Activated CD4-positive, alpha-beta T cell treated with anti-CD3 and anti-CD28 coated beads, Interleukin-2, amount 10 ng/mL, durations not matched to agents 7 days and 5 days (primary cell): ENCODE measurements at regions not wholly inside any gene's neighbourhood (a gene's known extent, or its start where the extent isn't known, plus 50 kb on each side); places are given as distances from the start of the nearest gene placed in this dataset.

ENCODE experiments used
- CTCF ChIA-PET: fragments of 350-600 bp; sonication (Branson Sonifier 250); formaldehyde crosslinking; loops from one replicate; lab custom pipeline; 2021; ENCODE audit warnings: antibody characterized with exemption; lab: Charles Lee
- POLR2A ChIA-PET: fragments of 350-600 bp; sonication (Branson Sonifier 250); formaldehyde crosslinking; loops from one replicate; lab custom pipeline; 2021; ENCODE audit warnings: antibody characterized with exemption; lab: Charles Lee
- DNase-seq: peaks from one replicate; pipeline ENCODE4 v3.0.0-alpha.2; 2020
- H3K27ac Mint-ChIP-seq: one replicate; pipeline ENCODE4 v1.8.0; 2021; ENCODE audit warnings: mild to moderate bottlenecking, moderate library complexity, mixed read lengths
- H3K27me3 Mint-ChIP-seq: one replicate; pipeline ENCODE4 v1.8.0; 2021; ENCODE audit warnings: mixed read lengths
- H3K36me3 Mint-ChIP-seq: one replicate; pipeline ENCODE4 v1.8.0; 2021; ENCODE audit warnings: low read depth, mixed read lengths
- H3K4me1 Mint-ChIP-seq: one replicate; pipeline ENCODE4 v1.8.0; 2021; ENCODE audit warnings: mixed read lengths
- H3K4me3 Mint-ChIP-seq: one replicate; pipeline ENCODE4 v1.8.0; 2021; ENCODE audit warnings: mild to moderate bottlenecking, moderate library complexity, mixed read lengths
- H3K9me3 Mint-ChIP-seq: one replicate; pipeline ENCODE4 v1.8.0; 2021; ENCODE audit warnings: mixed read lengths

DNA sequence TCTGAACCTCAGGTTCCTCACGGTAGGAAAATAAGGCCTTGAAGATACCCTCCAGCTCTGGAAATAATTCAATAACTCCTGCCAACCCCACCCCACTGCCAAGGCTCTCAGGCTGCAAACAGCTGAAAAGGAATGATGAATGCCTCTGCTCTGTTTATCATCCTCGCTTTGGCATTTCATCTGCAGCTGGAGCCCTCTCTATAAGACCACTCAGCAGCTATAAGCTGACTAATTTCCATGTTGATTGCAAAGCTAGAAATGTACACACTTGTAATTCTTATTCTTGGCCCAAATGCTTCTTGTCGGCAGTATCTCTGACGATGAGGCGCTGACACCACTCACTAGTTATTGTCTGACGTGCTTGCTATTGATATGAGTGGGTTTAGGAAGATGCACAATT lies 408.4 kb upstream of the NMUR2 start:
- DNase-seq: no peak
- ChIA-PET CTCF (no interaction called here), POLR2A (no interaction called here)
- Mint-ChIP-seq H3K4me3 (no peak overlapping the region), H3K27ac (no peak overlapping the region), H3K4me1 (no peaks in the 10 kb centered on the region), H3K9me3 (peaks cover 6% of the 10 kb centered on the region), H3K36me3 (no peaks in the 10 kb centered on the region), H3K27me3 (no peaks in the 10 kb centered on the region)

DNA sequence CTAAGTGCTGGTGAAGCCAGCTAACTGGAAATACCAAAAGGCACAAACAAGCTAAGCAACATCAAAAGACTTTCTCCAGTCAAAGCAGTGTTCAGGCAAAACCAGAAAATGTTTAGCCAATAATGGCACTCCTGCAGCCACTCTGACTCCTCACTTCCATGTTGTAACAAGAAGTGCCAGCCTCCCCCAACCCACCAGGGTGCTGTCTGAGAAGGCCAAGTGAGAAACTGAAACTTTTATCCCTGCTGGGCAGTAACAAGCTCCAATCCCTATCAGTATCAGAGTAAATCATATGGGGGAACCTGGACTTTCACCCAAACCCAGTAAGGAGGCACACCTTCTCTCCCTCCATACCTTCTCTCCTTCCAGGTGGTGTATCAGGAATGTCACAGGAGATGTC lies 414.8 kb upstream of the NMUR2 start:
- Mint-ChIP-seq H3K4me3 (no peak overlapping the region), H3K4me1 (no peaks in the 10 kb centered on the region), H3K36me3 (no peaks in the 10 kb centered on the region), H3K27me3 (no peaks in the 10 kb centered on the region), H3K9me3 (no peaks in the 10 kb centered on the region), H3K27ac (no peak overlapping the region)
- ChIA-PET POLR2A (no interaction called here), CTCF (no interaction called here)
- no peak for DNase-seq

DNA sequence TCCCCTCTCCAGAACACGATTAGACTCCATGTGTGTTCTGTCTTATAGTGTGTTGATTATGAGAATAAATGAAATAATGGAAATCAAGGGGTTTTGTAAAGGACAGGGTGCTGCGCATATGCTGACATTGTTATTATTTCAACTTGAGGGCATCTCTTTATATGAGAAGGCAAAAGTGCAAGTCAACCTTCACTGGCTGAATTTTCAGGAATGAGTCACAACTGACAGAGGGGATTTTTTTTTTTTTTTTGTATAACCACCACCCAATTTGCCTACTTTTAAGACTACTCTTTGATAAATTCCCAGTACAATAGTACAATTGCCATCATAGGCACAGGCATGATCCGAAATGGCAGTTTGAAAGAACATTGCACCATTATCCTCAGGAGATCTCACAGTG lies 419.2 kb upstream of the NMUR2 start:
- Mint-ChIP-seq H3K27me3 (no peaks in the 10 kb centered on the region), H3K36me3 (no peaks in the 10 kb centered on the region), H3K4me3 (no peak overlapping the region), H3K4me1 (no peaks in the 10 kb centered on the region), H3K9me3 (no peaks in the 10 kb centered on the region), H3K27ac (no peak overlapping the region)
- CTCF ChIA-PET: no interaction called here
- POLR2A ChIA-PET: no interaction called here
- no peak for DNase-seq

DNA sequence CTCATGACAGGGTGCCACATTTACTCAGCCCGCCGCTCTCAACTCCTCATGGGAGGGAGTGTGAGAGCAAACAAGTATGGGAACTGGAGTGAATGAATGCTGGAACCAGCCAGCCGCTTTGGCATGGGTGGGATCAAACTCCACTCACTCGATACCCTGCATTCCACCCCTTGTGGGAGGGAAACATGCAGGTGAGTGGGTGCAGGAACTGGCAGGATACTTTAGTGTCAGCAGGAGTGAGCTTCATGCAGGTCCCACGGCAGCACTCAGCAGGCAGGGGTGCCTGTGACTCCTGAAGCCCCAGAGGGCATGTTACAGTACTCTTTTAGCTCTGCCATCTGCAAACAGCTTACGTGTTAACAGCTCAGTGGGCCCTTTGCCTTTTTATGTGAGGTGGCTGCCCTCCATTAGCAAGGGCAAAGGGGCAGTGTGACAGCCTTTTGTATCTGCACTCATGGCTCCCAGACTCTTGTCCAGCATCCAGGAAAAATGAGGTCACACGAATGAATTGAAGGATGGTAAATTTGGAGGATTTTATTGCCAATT lies 433.2 kb upstream of the NMUR2 start:
- H3K36me3 Mint-ChIP-seq: no peaks in the 10 kb centered on the region
- H3K9me3 Mint-ChIP-seq: peaks cover 2% of the 10 kb centered on the region
- H3K4me3 Mint-ChIP-seq: no peak overlapping the region
- ChIA-PET POLR2A (no interaction called here), CTCF (no interaction called here)
- no peaks in the 10 kb centered on the region for H3K27me3 Mint-ChIP-seq
- DNase-seq: no peak
- no peaks in the 10 kb centered on the region for H3K4me1 Mint-ChIP-seq
- no peak overlapping the region for H3K27ac Mint-ChIP-seq

DNA sequence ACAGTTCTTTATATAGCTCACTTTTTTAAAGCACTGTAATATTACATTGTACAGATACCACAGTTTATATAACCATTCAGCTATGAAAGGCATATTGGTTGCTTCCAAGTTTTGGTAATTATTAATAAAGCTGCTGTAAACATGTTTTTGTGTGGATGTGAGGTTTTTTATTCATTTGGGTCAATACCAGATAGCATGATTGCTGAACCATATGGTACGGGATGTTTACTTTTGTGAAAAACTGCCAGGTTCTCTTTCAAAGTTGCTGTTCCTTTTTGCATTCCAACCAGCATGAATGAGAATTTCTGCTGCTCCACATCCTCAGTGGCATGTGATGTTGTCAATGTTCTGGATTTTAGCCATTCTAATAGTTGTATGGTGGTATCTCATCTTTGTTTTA lies 439.6 kb upstream of the NMUR2 start:
- Mint-ChIP-seq H3K27me3 (no peaks in the 10 kb centered on the region), H3K4me3 (no peak overlapping the region), H3K9me3 (no peaks in the 10 kb centered on the region), H3K4me1 (no peaks in the 10 kb centered on the region), H3K36me3 (no peaks in the 10 kb centered on the region), H3K27ac (no peak overlapping the region)
- ChIA-PET CTCF (no interaction called here), POLR2A (interaction anchor here (0.8 kb wide), 1 partner anchor 14 kb away, joined by 7 read pairs; no protein-coding TSS in a partner anchor)
- DNase-seq: no peak

DNA sequence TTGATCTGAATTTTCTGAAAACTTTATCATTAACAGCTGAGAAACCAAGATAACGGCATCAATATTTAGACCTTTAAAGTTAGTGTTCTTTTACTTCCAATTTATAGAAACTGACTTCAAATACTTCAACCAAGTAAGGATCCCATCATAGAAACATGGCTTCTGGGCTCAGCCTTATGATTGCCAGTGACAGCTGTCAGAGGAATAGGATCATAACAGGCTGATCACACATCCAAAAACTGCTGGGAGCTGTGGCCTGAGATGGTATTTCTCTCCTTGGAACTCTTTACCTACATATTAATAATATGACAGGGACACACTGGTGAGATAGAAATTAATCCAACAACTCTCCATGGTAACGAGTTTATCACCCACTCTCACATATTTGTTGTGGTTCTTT lies 448.3 kb upstream of the NMUR2 start:
- Mint-ChIP-seq H3K27me3 (no peaks in the 10 kb centered on the region), H3K4me3 (no peak overlapping the region), H3K4me1 (no peaks in the 10 kb centered on the region), H3K9me3 (no peaks in the 10 kb centered on the region), H3K27ac (no peak overlapping the region), H3K36me3 (no peaks in the 10 kb centered on the region)
- ChIA-PET POLR2A (no interaction called here), CTCF (no interaction called here)
- no peak for DNase-seq

DNA sequence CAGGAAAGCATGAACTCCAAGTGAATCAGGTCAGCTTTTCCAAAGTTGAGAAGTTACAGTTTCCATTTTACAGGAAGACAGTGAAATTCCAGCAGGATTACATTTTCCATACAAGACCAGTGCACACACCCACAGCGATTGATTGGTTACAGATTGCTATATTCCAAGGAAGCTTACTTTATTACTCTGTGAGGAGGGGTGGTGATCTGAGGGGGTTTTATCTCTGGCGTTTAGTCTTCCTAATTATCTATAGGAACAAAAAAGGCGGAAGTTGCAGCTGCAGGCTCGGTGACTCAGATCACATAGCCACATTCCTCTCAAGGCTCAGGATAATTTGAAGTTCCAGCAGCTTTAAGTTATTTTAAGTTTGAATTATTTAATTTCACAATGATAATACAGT lies 450.4 kb upstream of the NMUR2 start:
- no peaks in the 10 kb centered on the region for H3K4me1 Mint-ChIP-seq
- ChIA-PET POLR2A (no interaction called here), CTCF (no interaction called here)
- H3K4me3 Mint-ChIP-seq: no peak overlapping the region
- no peak for DNase-seq
- no peak overlapping the region for H3K27ac Mint-ChIP-seq
- no peaks in the 10 kb centered on the region for H3K9me3 Mint-ChIP-seq
- H3K27me3 Mint-ChIP-seq: no peaks in the 10 kb centered on the region
- H3K36me3 Mint-ChIP-seq: no peaks in the 10 kb centered on the region

DNA sequence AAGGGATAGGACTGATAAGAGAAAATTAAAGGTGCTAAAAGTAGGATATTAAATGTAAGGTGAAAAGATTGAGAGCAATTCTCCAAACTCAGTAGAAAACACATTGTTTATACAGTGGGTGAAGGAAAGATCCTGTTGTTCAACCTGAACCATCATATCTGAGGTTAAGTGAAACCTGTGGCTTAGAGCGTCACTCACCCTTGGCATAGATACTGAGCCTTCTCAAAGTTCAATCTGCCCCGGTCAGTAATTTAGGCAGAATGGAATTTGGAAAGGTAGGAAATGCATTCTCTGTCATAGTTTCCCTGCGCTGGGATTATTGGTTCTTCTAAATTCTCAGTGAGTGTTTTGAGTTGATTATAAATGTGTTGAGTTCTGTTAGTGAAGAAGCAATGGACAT lies 456.2 kb upstream of the NMUR2 start:
- Mint-ChIP-seq H3K27me3 (no peaks in the 10 kb centered on the region), H3K4me1 (no peaks in the 10 kb centered on the region), H3K36me3 (no peaks in the 10 kb centered on the region), H3K27ac (no peak overlapping the region), H3K4me3 (no peak overlapping the region), H3K9me3 (no peaks in the 10 kb centered on the region)
- DNase-seq: no peak
- POLR2A ChIA-PET: no interaction called here
- CTCF ChIA-PET: no interaction called here

DNA sequence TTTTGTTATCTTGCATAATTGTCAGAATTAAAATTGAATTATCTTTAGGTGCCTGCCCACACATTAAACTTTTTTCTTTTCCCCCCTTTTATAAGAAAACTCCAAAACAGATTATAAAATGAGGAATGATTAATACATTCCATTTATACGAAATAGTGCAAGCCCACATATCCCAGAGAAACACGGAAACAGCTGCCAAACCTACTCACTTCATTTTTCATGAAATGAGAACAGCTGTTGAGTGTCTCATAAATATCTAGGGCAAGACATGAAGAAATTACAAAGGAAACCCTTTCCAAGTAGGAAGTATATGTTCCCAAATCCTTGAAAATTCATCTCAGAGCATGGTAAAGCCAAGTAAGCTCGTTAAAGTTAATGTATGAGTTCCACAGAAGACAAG lies 459.4 kb upstream of the NMUR2 start:
- POLR2A ChIA-PET: no interaction called here
- H3K36me3 Mint-ChIP-seq: no peaks in the 10 kb centered on the region

DNA sequence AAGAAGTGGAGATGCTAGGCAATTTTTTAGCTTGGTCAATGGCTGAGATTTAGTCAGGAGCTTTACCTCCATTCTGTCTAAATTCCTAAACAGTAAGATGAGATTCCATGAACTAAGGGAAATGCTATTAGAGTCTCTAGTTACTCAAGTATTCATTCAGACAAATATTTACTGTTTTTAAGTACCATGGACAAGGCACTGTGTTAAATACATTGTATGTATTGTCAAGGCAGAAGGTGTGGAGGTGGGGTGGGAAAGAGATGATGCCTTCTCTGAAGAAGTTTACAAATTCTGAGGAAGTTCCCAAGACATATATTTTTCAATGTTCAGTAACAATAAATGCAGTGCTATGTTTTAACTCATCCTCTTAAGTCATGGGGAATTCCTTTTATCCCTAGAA lies 459.9 kb upstream of the NMUR2 start:
- Mint-ChIP-seq H3K4me3 (no peak overlapping the region), H3K4me1 (no peaks in the 10 kb centered on the region), H3K27me3 (no peaks in the 10 kb centered on the region), H3K9me3 (no peaks in the 10 kb centered on the region), H3K36me3 (no peaks in the 10 kb centered on the region), H3K27ac (no peak overlapping the region)
- POLR2A ChIA-PET: no interaction called here
- DNase-seq: no peak
- CTCF ChIA-PET: no interaction called here

More for the DNA sequence above, 459.4 kb upstream of the NMUR2 start:
- no peak for DNase-seq
- H3K27ac Mint-ChIP-seq: no peak overlapping the region
- H3K4me3 Mint-ChIP-seq: no peak overlapping the region
- H3K9me3 Mint-ChIP-seq: no peaks in the 10 kb centered on the region
- CTCF ChIA-PET: no interaction called here
- H3K4me1 Mint-ChIP-seq: no peaks in the 10 kb centered on the region
- no peaks in the 10 kb centered on the region for H3K27me3 Mint-ChIP-seq

DNA sequence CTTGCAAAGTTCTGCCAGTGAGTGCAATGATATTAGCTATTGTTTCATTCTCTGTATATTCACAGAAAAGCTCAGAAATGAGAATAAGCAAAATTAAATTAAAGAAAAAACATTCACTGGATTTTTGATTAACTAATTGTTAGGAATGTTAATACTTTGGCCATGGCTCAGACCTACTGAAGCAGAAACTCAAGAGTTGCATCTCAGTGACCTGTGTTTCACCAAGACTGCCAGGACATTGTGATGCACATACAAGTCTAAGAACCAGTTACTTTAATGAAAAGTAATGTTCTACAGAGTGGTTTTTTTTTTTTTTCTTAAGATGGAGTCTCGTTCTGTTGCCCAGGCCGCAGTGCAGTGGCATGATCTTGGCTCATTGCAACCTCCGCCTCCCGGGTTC lies 464.9 kb upstream of the NMUR2 start:
- no peak overlapping the region for H3K4me3 Mint-ChIP-seq
- no peak overlapping the region for H3K27ac Mint-ChIP-seq
- H3K36me3 Mint-ChIP-seq: no peaks in the 10 kb centered on the region
- H3K9me3 Mint-ChIP-seq: no peaks in the 10 kb centered on the region
- ChIA-PET CTCF (no interaction called here), POLR2A (no interaction called here)
- H3K4me1 Mint-ChIP-seq: no peaks in the 10 kb centered on the region
- no peaks in the 10 kb centered on the region for H3K27me3 Mint-ChIP-seq
- DNase-seq: no peak

DNA sequence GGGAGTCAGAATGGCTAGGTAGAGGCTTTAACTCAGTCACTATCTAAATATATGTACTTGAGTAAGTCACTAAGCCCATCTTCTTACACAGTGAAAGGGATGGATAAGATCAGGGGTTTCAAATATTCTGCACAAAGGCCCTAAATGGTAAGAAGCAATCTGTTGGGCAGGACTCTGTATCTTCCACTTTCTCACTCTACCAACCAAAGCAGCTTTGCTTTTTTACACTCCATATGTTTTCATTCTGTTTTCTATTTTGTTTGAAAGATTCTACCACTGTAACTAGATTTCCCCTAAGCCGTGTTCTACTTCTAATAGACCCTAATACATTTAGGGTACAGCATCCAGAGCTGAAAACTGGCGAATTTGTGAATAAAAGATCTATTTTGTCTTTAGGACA lies 477.5 kb upstream of the NMUR2 start:
- Mint-ChIP-seq H3K36me3 (no peaks in the 10 kb centered on the region), H3K9me3 (no peaks in the 10 kb centered on the region), H3K27ac (no peak overlapping the region), H3K27me3 (no peaks in the 10 kb centered on the region), H3K4me1 (no peaks in the 10 kb centered on the region), H3K4me3 (no peak overlapping the region)
- CTCF ChIA-PET: no interaction called here
- POLR2A ChIA-PET: no interaction called here
- no peak for DNase-seq

DNA sequence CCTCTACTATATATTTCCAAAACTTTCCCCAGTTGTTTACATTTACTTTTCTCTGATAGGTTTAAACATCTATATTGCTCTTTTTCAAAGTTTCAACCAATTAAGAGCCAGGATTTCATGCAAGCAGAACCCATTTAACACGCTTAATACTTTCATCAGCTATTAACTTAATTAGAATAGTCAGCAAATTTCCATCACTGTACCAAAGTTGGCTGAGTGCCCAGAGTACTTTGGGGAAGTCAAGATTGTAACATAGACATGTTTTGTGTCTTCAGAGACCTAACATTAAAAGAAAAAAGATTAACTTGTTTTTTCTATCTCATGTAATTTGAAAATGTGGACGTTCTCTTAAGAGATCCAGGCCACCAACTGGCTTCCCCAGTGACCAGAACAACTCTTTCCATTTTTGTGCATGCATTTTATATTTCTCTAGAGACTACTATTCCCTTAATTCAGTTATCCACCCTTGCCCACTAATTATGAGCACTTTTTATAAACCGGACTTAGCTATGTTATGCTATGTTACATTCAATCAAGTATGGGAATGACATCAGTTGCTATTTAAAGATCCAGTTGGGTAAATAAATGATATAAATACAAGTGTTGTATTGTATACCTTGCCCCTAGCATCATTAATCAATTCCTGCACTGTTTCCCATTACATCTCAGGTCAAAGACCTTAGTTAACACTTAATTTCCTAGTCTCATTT lies 478.1 kb upstream of the NMUR2 start:
- Mint-ChIP-seq H3K4me1 (no peaks in the 10 kb centered on the region), H3K27ac (no peak overlapping the region), H3K36me3 (no peaks in the 10 kb centered on the region), H3K4me3 (no peak overlapping the region), H3K27me3 (no peaks in the 10 kb centered on the region), H3K9me3 (no peaks in the 10 kb centered on the region)
- no peak for DNase-seq
- CTCF ChIA-PET: no interaction called here
- POLR2A ChIA-PET: no interaction called here

DNA sequence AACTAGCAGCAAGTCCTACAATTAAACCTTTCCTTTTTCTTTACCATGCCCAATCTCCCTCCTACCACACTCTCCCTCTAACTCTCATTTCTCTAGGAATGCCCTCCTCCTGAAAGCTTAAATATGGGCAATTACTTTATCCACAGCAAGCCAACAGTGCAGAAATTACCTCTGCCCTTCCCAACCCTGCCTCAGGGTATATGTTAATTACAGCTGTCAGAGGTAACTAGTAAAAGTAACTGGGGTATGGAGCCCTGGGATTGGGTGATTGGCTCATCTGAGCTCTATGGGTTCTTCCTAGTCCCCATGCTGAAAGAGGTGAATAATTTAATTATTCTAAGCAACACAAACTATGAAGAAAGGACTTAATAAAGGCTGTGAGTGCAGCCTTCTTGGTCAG lies 478.9 kb upstream of the NMUR2 start:
- POLR2A ChIA-PET: no interaction called here
- Mint-ChIP-seq H3K4me1 (no peaks in the 10 kb centered on the region), H3K27ac (no peak overlapping the region), H3K4me3 (no peak overlapping the region), H3K9me3 (no peaks in the 10 kb centered on the region), H3K36me3 (no peaks in the 10 kb centered on the region), H3K27me3 (no peaks in the 10 kb centered on the region)
- no peak for DNase-seq
- CTCF ChIA-PET: no interaction called here
